Posterior cingulate gyrus (tissue), 11 donors: ENCODE measurements at regions not wholly inside any gene's neighbourhood (a gene's known extent, or its start where the extent isn't known, plus 50 kb on each side); places are given as distances from the start of the nearest gene placed in this dataset.

Experiments used
- DNase-seq, 10 donors: peaks; one replicate each; pipeline versions ENCODE4 v3.0.0 to v3.0.0-alpha.2; 2020 to 2021; ENCODE audit warnings: mixed read lengths in 3 of 10
- intact Hi-C: fragments of 100-400 bp; cut with DNase I; formaldehyde crosslinking; loops from one replicate; pipeline ENCODE4 v1.15.1; 2023

GRCh38 chrX:45762699-45763647 lies 562.3 kb upstream of the DIPK2B start:
- no peak for DNase-seq
- intact Hi-C loops, result no loop called here

- no peak for DNase-seq
- intact Hi-C loops, result no loop called here
These were observed 561.2 kb upstream of the DIPK2B start for GRCh38 chrX:45761920-45762319.

GRCh38 chrX:45760187-45760742 lies 559.6 kb upstream of the DIPK2B start:
- no peak for DNase-seq
- intact Hi-C loops, result no loop called here

- intact Hi-C loops, result no loop called here
- no peak for DNase-seq
These were observed 558.2 kb upstream of the DIPK2B start for GRCh38 chrX:45758738-45759397.

GRCh38 chrX:45758319-45758718 lies 557.6 kb upstream of the DIPK2B start:
- DNase-seq, result no peak
- intact Hi-C loops, result no loop called here

GRCh38 chrX:45757272-45757671 lies 556.6 kb upstream of the DIPK2B start:
- DNase-seq, result no peak
- intact Hi-C loops, result no loop called here

GRCh38 chrX:45756557-45756956 lies 555.9 kb upstream of the DIPK2B start:
- intact Hi-C loops, result no loop called here
- DNase-seq, result no peak

- no peak for DNase-seq
- intact Hi-C loops, result no loop called here
These were observed 555.0 kb upstream of the DIPK2B start for GRCh38 chrX:45755703-45756102.

- DNase-seq, result no peak
- intact Hi-C loops, result no loop called here
These were observed 550.5 kb upstream of the DIPK2B start for GRCh38 chrX:45751156-45751555.

- intact Hi-C loops, result no loop called here
- no peak for DNase-seq
These were observed 550.0 kb upstream of the DIPK2B start for GRCh38 chrX:45750639-45751038.

GRCh38 chrX:45749375-45749774 lies 548.7 kb upstream of the DIPK2B start:
- intact Hi-C loops, result no loop called here
- no peak for DNase-seq

GRCh38 chrX:45748369-45748774 lies 547.7 kb upstream of the DIPK2B start:
- intact Hi-C loops, result no loop called here
- DNase-seq, result no peak

GRCh38 chrX:45747905-45748304 lies 547.2 kb upstream of the DIPK2B start:
- no peak for DNase-seq
- intact Hi-C loops, result no loop called here

GRCh38 chrX:45745479-45745878 lies 544.8 kb upstream of the DIPK2B start:
- intact Hi-C loops, result no loop called here
- no peak for DNase-seq

GRCh38 chrX:45743906-45744625 lies 543.4 kb upstream of the DIPK2B start:
- intact Hi-C loops, result no loop called here
- DNase-seq, result no peak

- intact Hi-C loops, result no loop called here
These were observed 542.4 kb upstream of the DIPK2B start for GRCh38 chrX:45743081-45743533.

GRCh38 chrX:45740291-45740690 lies 539.6 kb upstream of the DIPK2B start:
- no peak for DNase-seq
- intact Hi-C loops, result no loop called here

More at GRCh38 chrX:45743081-45743533, 542.4 kb upstream of the DIPK2B start:
- no peak for DNase-seq

- intact Hi-C loops, result no loop called here
- no peak for DNase-seq
These were observed 534.9 kb upstream of the DIPK2B start for GRCh38 chrX:45735571-45735970.

- DNase-seq, result no peak
- intact Hi-C loops, result no loop called here
These were observed 530.8 kb upstream of the DIPK2B start for GRCh38 chrX:45731448-45731847.

GRCh38 chrX:45727761-45728160 lies 527.1 kb upstream of the DIPK2B start:
- no peak for DNase-seq
- intact Hi-C loops, result no loop called here

- intact Hi-C loops, result no loop called here
- DNase-seq, result no peak
These were observed 521.8 kb upstream of the DIPK2B start for GRCh38 chrX:45722471-45722870.
